IPS DF 6.9 (cell line): ENCODE measurements at regions not wholly inside any gene's neighbourhood (a gene's known extent, or its start where the extent isn't known, plus 50 kb on each side); places are given as distances from the start of the nearest gene placed in this dataset.
"Not testable (repeated sequence)": the region's sequence is repeated elsewhere in the genome, so short reads cannot be mapped to it uniquely, and the experiment has no call there.

Source experiments
- DNase-seq: peaks from one replicate; pipeline ENCODE4 v3.0.0-alpha.2; 2013; ENCODE audit warnings: low read depth, low spot score
- H3K27ac ChIP-seq: one replicate; pipeline ENCODE4 v1.5.1; 2013; ENCODE audit warnings: low read length, control low read depth
- H3K27me3 ChIP-seq: 2 replicates; pipeline ENCODE4 v1.6.1; 2013; ENCODE audit warnings: mild to moderate bottlenecking, low read length; ENCODE audit not compliant: control insufficient read depth, insufficient read depth
- H3K36me3 ChIP-seq: 2 replicates; pipeline ENCODE4 v1.6.1; 2013; ENCODE audit warnings: low read length; ENCODE audit not compliant: control insufficient read depth, insufficient read depth
- H3K4me1 ChIP-seq: 2 replicates; pipeline ENCODE4 v1.6.1; 2013; ENCODE audit warnings: low read length; ENCODE audit not compliant: control insufficient read depth, insufficient read depth
- H3K4me3 ChIP-seq: 2 replicates; pipeline ENCODE4 v1.5.1; 2013; ENCODE audit warnings: mild to moderate bottlenecking, low read length
- H3K9me3 ChIP-seq: 2 replicates; pipeline ENCODE4 v1.6.1; 2013; ENCODE audit warnings: low read length, inconsistent platforms; ENCODE audit not compliant: control insufficient read depth, insufficient read depth
- WGBS: extraction: QIAGEN DNeasy Blood & Tissue Kit; methylation state at CpG from one replicate; pipeline ENCODE4 v1.1.7; 2013; ENCODE audit warnings: mixed read lengths, missing lambda C conversion rate; ENCODE audit not compliant: insufficient read length, insufficient coverage; 5-methylcytosine and 5-hydroxymethylcytosine counted together

- H3K9me3 ChIP-seq = no peaks in the 10 kb centered on the region
- H3K27ac ChIP-seq = no peak overlapping the region
- H3K4me1 ChIP-seq = no peaks in the 10 kb centered on the region
- H3K4me3 ChIP-seq = no peak overlapping the region
- H3K36me3 ChIP-seq = no peaks in the 10 kb centered on the region
- DNase-seq = no peak
- H3K27me3 ChIP-seq = no peaks in the 10 kb centered on the region
- WGBS = no CpG with 5 or more reads among the region's 6 CpGs
Observed at GRCh38 chr5:60488466-60489130, 211.4 kb downstream of the DEPDC1B start.

DNA sequence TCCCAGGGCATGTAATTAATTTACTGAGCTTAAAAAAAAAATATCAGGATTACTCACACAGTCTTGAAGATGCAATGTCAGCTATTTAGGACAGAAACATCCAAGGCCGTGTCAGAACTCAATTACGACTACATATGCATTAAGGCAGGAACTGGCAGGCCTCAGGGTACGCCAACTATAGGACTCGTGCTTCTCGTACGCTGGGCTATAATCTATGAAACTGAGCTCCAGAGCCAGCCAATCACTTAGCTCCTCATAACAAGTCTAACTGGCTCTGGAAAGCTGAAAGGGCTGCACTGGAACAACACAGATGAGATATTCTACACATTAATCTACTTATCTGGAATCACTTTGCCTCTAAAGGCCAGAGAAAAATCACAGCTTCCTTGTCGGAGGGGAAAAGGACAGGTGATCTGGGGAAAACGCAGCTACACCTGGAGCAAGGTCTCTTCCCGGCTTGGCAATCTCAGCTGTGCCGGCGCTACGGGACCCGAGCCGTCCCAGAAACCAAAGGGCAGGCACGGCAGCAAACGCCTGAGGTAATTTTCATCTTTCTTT is 212.0 kb downstream of the DEPDC1B start:
- H3K4me1 ChIP-seq = no peaks in the 10 kb centered on the region
- WGBS = no CpG with 5 or more reads among the region's 16 CpGs

GRCh38 chr5:60487476-60487875 is 212.5 kb downstream of the DEPDC1B start:
- Histone ChIP-seq H3K9me3 (no peaks in the 10 kb centered on the region), H3K4me3 (no peak overlapping the region), H3K27me3 (no peaks in the 10 kb centered on the region), H3K36me3 (no peaks in the 10 kb centered on the region), H3K4me1 (no peaks in the 10 kb centered on the region), H3K27ac (no peak overlapping the region)
- WGBS = no CpG with 5 or more reads among the region's 2 CpGs
- no peak for DNase-seq

More for the DNA sequence above, 212.0 kb downstream of the DEPDC1B start:
- H3K4me3 ChIP-seq = no peak overlapping the region
- no peaks in the 10 kb centered on the region for H3K9me3 ChIP-seq
- no peaks in the 10 kb centered on the region for H3K27me3 ChIP-seq
- H3K36me3 ChIP-seq = no peaks in the 10 kb centered on the region
- no peak for DNase-seq
- no peak overlapping the region for H3K27ac ChIP-seq

GRCh38 chr5:60485361-60485760 is 214.6 kb downstream of the DEPDC1B start:
- WGBS = no CpG with 5 or more reads among the region's 1 CpG
- no peaks in the 10 kb centered on the region for H3K36me3 ChIP-seq
- H3K27ac ChIP-seq = no peak overlapping the region
- DNase-seq = no peak
- no peaks in the 10 kb centered on the region for H3K4me1 ChIP-seq
- no peaks in the 10 kb centered on the region for H3K9me3 ChIP-seq
- no peak overlapping the region for H3K4me3 ChIP-seq
- no peaks in the 10 kb centered on the region for H3K27me3 ChIP-seq

- no peaks in the 10 kb centered on the region for H3K36me3 ChIP-seq
- no peaks in the 10 kb centered on the region for H3K4me1 ChIP-seq
- DNase-seq = no peak
Observed at GRCh38 chr5:60483050-60483449, 216.9 kb downstream of the DEPDC1B start.

DNA sequence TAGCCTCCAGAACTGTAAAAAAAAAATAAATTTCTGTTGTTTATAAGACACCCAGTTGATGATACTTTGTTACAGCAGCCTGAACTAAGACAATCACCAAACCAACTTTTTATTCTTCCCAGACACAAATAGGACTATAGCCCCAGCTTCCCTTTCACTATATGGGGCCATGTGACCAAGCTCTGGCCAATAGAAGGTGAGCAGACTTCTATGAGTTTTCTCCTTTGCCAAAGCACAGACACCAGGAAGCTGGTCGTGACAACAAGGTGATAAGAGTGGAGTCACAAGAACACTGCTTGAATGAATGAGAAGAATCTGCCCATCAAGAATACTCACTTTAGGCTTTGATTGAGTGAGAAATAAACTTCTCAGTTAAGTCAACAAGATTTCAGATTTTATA is 217.7 kb downstream of the DEPDC1B start:
- no CpG with 5 or more reads among the region's 1 CpG for WGBS
- H3K9me3 ChIP-seq = no peaks in the 10 kb centered on the region
- H3K4me3 ChIP-seq = no peak overlapping the region
- no peak for DNase-seq
- H3K27ac ChIP-seq = no peak overlapping the region
- H3K36me3 ChIP-seq = no peaks in the 10 kb centered on the region
- H3K27me3 ChIP-seq = no peaks in the 10 kb centered on the region
- H3K4me1 ChIP-seq = no peaks in the 10 kb centered on the region

More at GRCh38 chr5:60483050-60483449, 216.9 kb downstream of the DEPDC1B start:
- H3K9me3 ChIP-seq = no peaks in the 10 kb centered on the region
- H3K4me3 ChIP-seq = no peak overlapping the region
- H3K27me3 ChIP-seq = no peaks in the 10 kb centered on the region
- no peak overlapping the region for H3K27ac ChIP-seq

- no peak overlapping the region for H3K4me3 ChIP-seq
- no peaks in the 10 kb centered on the region for H3K36me3 ChIP-seq
- H3K4me1 ChIP-seq = no peaks in the 10 kb centered on the region
- no peak overlapping the region for H3K27ac ChIP-seq
- no peaks in the 10 kb centered on the region for H3K27me3 ChIP-seq
- no peak for DNase-seq
- no peaks in the 10 kb centered on the region for H3K9me3 ChIP-seq
- no CpG with 5 or more reads among the region's 2 CpGs for WGBS
Observed at GRCh38 chr5:60479542-60479941, 220.4 kb downstream of the DEPDC1B start.

DNA sequence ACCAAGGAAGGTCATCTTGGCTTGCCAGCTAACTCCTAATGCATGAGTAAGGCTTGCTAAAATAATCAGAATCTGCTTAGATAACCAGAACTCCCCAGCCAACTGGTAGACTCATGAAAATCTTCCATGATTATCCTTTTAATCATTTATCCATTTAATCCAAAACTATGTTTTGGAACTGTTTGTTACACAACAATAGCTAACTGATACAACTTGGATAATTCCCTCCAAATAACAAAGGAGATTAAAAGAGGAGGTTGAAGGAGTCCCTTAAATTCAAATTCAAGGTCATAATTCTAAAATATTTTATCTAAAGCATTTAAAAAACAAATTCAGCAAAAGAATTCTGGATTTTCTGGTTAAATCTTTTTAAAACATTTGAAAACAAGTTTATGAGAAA is 222.1 kb downstream of the DEPDC1B start:
- no peaks in the 10 kb centered on the region for H3K27me3 ChIP-seq
- H3K27ac ChIP-seq = no peak overlapping the region
- no peak for DNase-seq
- no peaks in the 10 kb centered on the region for H3K36me3 ChIP-seq
- H3K4me1 ChIP-seq = no peaks in the 10 kb centered on the region
- no peak overlapping the region for H3K4me3 ChIP-seq
- no peaks in the 10 kb centered on the region for H3K9me3 ChIP-seq

DNA sequence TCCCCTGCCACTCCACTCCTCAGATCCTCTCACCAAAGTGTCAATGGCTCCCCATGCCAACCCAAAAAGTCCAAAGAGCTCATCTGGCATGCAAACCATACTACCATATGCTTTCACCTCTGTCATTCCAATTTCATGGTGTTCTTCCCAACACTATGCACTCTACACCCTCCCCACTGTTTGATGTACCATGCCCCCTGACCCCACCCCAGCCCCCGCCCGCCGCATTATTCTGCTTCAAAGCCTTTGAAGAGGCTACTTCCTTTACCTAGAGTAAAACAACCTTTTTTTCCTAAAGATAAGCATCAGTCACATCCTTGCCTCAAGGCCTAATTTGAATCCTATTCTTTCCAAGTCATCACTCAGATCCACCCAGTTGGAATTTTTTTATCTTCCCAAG is 226.3 kb downstream of the DEPDC1B start:
- WGBS = no CpG with 5 or more reads among the region's 3 CpGs
- Histone ChIP-seq H3K36me3 (no peaks in the 10 kb centered on the region), H3K4me3 (no peak overlapping the region), H3K27me3 (no peaks in the 10 kb centered on the region), H3K27ac (no peak overlapping the region), H3K9me3 (no peaks in the 10 kb centered on the region), H3K4me1 (no peaks in the 10 kb centered on the region)
- DNase-seq = no peak

- H3K27me3 ChIP-seq, H3K9me3 ChIP-seq, DNase-seq, H3K27ac ChIP-seq, H3K4me3 ChIP-seq, H3K4me1 ChIP-seq, H3K36me3 ChIP-seq: not testable (repeated sequence)
Observed at GRCh38 chr5:60473027-60473426, 226.9 kb downstream of the DEPDC1B start.

- Histone ChIP-seq H3K27me3 (no peaks in the 10 kb centered on the region), H3K36me3 (no peaks in the 10 kb centered on the region), H3K4me1 (no peaks in the 10 kb centered on the region), H3K27ac (no peak overlapping the region), H3K9me3 (no peaks in the 10 kb centered on the region), H3K4me3 (no peak overlapping the region)
- DNase-seq = no peak
Observed at GRCh38 chr5:60470881-60471280, 229.1 kb downstream of the DEPDC1B start.
